OCI-LY7 (cell line): ENCODE measurements at regions not wholly inside any gene's neighbourhood (a gene's known extent, or its start where the extent isn't known, plus 50 kb on each side); places are given as distances from the start of the nearest gene placed in this dataset.

ENCODE experiments used
- BruUV-seq: library from RNA; stranded (reverse); fragments of 400-500 nt; replicated peaks from 2 replicates; lab custom pipeline; 2021; lab: Mats Ljungman, UMichigan
- CTCF ChIA-PET: fragments of 300-600 bp; sonication (Branson Sonifier 250); formaldehyde crosslinking; loops from one replicate; lab custom pipeline; 2022; ENCODE audit warnings: antibody characterized with exemption; ENCODE audit not compliant: unreplicated experiment; lab: Charles Lee
- POLR2A ChIA-PET: fragments of 300-600 bp; sonication (Branson Sonifier 250); formaldehyde crosslinking; loops from one replicate; lab custom pipeline; 2022; ENCODE audit warnings: antibody characterized with exemption; lab: Charles Lee
- DNase-seq: peaks from one replicate; pipeline ENCODE4 v3.0.0-alpha.2; 2015; ENCODE audit warnings: low spot score
- H2AFZ ChIP-seq: fragments of 200-600 bp; sonication (generic), shearing (Covaris generic); 2 replicates; pipeline ENCODE4 v1.6.1; 2014; ENCODE audit warnings: mild to moderate bottlenecking, antibody characterized with exemption, low read length, moderate library complexity
- H3K27ac ChIP-seq: fragments of 200-600 bp; sonication (generic); 2 replicates; pipeline ENCODE4 v1.5.1; 2014; ENCODE audit warnings: mixed run types, low read depth, mild to moderate bottlenecking, moderate library complexity, low read length, inconsistent platforms; ENCODE audit not compliant: poor library complexity, severe bottlenecking
- H3K36me3 ChIP-seq: fragments of 200-600 bp; sonication (generic); 2 replicates; pipeline ENCODE4 v1.6.1; 2014; ENCODE audit warnings: mild to moderate bottlenecking, antibody characterized with exemption, low read length, moderate library complexity, mixed read lengths; ENCODE audit not compliant: insufficient read depth
- H3K4me1 ChIP-seq: fragments of 200-600 bp; sonication (generic); 2 replicates; pipeline ENCODE4 v1.5.1; 2014; ENCODE audit warnings: mild to moderate bottlenecking, low read length; ENCODE audit not compliant: insufficient read depth, poor library complexity, severe bottlenecking
- H3K4me2 ChIP-seq: fragments of 200-600 bp; sonication (generic); 2 replicates; pipeline ENCODE4 v1.6.1; 2014; ENCODE audit warnings: mild to moderate bottlenecking, low read length
- H3K4me3 ChIP-seq: fragments of 200-600 bp; sonication (generic); 2 replicates; pipeline ENCODE4 v1.5.1; 2014; ENCODE audit warnings: mild to moderate bottlenecking, low read depth, low read length; ENCODE audit not compliant: poor library complexity, severe bottlenecking
- H3K79me2 ChIP-seq: fragments of 200-600 bp; sonication (generic); 2 replicates; pipeline ENCODE4 v1.6.1; 2016; ENCODE audit warnings: low read depth, mild to moderate bottlenecking, low read length, moderate library complexity, mixed read lengths; ENCODE audit not compliant: insufficient read depth
- H3K9me2 ChIP-seq: fragments of 200-600 bp; sonication (generic); 2 replicates; pipeline ENCODE4 v1.6.1; 2016; ENCODE audit warnings: mild to moderate bottlenecking, low read length, mixed read lengths; ENCODE audit not compliant: insufficient read depth
- H3K9me3 ChIP-seq: fragments of 200-600 bp; sonication (generic); 2 replicates; pipeline ENCODE4 v1.6.1; 2014; ENCODE audit warnings: mild to moderate bottlenecking, mixed run types, low read length, mixed read lengths
- H4K20me1 ChIP-seq: fragments of 200-600 bp; sonication (generic); 2 replicates; pipeline ENCODE4 v1.6.1; 2014; ENCODE audit warnings: mild to moderate bottlenecking, antibody characterized with exemption, low read length, moderate library complexity, mixed read lengths; ENCODE audit not compliant: insufficient read depth
- EZH2phosphoT487 ChIP-seq: fragments of 200-600 bp; sonication (generic); IDR thresholded peaks from 2 replicates; pipeline ENCODE4 v1.6.1; 2018; ENCODE audit warnings: low read depth, borderline replicate concordance, mild to moderate bottlenecking, mixed run types, antibody characterized with exemption, low read length, moderate library complexity, mixed read lengths
- intact Hi-C: fragments of 100-400 bp; cut with micrococcal nuclease; formaldehyde crosslinking; loops from one replicate; pipeline ENCODE4 v1.10.0; 2022; ENCODE audit not compliant: unreplicated experiment
- TF ChIP-seq, protein P1 (sequence below): fragments of 200-600 bp; sonication (generic); conservative IDR thresholded peaks from 2 replicates; pipeline ENCODE4 v1.5.1; 2014; ENCODE audit warnings: mild to moderate bottlenecking, antibody characterized with exemption, low read length, moderate library complexity, mixed read lengths

- CTCF ChIA-PET = no interaction called here
- TF ChIP-seq, protein P1, sequence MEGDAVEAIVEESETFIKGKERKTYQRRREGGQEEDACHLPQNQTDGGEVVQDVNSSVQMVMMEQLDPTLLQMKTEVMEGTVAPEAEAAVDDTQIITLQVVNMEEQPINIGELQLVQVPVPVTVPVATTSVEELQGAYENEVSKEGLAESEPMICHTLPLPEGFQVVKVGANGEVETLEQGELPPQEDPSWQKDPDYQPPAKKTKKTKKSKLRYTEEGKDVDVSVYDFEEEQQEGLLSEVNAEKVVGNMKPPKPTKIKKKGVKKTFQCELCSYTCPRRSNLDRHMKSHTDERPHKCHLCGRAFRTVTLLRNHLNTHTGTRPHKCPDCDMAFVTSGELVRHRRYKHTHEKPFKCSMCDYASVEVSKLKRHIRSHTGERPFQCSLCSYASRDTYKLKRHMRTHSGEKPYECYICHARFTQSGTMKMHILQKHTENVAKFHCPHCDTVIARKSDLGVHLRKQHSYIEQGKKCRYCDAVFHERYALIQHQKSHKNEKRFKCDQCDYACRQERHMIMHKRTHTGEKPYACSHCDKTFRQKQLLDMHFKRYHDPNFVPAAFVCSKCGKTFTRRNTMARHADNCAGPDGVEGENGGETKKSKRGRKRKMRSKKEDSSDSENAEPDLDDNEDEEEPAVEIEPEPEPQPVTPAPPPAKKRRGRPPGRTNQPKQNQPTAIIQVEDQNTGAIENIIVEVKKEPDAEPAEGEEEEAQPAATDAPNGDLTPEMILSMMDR = no peak
- no peak for TF ChIP-seq EZH2phosphoT487
- H3K4me2 ChIP-seq = no peak overlapping the region
- no peak overlapping the region for H3K4me3 ChIP-seq
- DNase-seq = no peak
- no peak overlapping the region for H3K27ac ChIP-seq
- BruUV-seq = no TSS peak
- no peak overlapping the region for H2AFZ ChIP-seq
- H3K4me1 ChIP-seq = no peaks in the 10 kb centered on the region
- POLR2A ChIA-PET = no interaction called here
- no peaks in the 10 kb centered on the region for H3K9me2 ChIP-seq
- no peaks in the 10 kb centered on the region for H3K79me2 ChIP-seq
- no peaks in the 10 kb centered on the region for H3K9me3 ChIP-seq
- H4K20me1 ChIP-seq = no peaks in the 10 kb centered on the region
- intact Hi-C loops = no loop called here
- no peaks in the 10 kb centered on the region for H3K36me3 ChIP-seq
Measured at GRCh38 chr6:163878698-163879097, 464.2 kb downstream of the QKI start.

DNA sequence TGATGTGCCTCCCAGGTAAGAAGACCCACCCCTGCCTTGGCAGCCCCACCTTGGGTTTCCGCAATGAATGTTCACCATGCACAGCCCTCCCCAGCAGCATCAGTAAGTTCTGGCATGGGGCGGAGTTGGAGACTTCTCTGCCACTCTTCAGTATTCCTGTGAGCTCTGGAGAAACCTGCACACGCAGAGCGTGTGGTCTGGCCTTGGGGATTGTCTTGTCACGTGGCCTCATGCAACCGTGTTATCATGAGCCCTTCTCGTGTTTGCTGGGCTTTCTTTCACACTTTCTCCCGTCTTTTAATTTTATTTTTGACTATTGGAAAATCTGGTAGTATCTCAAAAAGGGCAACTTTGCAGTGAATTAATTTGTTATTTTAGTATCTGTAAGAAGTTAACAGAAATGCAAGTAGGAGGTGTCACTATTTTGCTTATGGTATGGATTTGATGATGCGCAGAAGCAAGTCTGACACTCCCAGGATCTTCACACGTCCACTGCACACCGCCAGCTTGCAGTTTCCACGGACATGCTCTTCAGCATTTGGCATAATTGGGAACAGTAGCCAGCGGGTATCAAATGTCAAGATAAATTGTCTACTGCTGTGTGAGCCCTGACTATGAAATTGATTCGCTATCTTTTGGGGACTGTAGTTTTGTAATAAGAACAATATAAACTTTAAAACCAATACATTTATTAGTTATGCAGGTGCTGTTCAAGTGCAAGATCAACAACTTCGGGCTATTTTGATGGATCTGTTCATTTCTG, 463.5 kb downstream of the QKI start:
- intact Hi-C loops = no loop called here
- no peak overlapping the region for H3K27ac ChIP-seq
- H3K9me2 ChIP-seq = no peaks in the 10 kb centered on the region
- H3K9me3 ChIP-seq = no peaks in the 10 kb centered on the region
- POLR2A ChIA-PET = interaction anchor here (0.6 kb wide), 1 partner anchor 66 kb away, joined by 3 read pairs; no protein-coding TSS in a partner anchor
- CTCF ChIA-PET = no interaction called here
- H3K36me3 ChIP-seq = no peaks in the 10 kb centered on the region
- no peaks in the 10 kb centered on the region for H3K4me1 ChIP-seq
- BruUV-seq = no TSS peak
- no peaks in the 10 kb centered on the region for H4K20me1 ChIP-seq
- DNase-seq = no peak
- no peak overlapping the region for H2AFZ ChIP-seq
- no peaks in the 10 kb centered on the region for H3K79me2 ChIP-seq
- no peak overlapping the region for H3K4me2 ChIP-seq
- TF ChIP-seq EZH2phosphoT487 = no peak
- TF ChIP-seq, protein P1 = no peak
- H3K4me3 ChIP-seq = no peak overlapping the region

- DNase-seq = no peak
- no peaks in the 10 kb centered on the region for H3K36me3 ChIP-seq
- TF ChIP-seq, protein P1 = no peak
- TF ChIP-seq EZH2phosphoT487 = no peak
- H3K27ac ChIP-seq = no peak overlapping the region
- H3K9me3 ChIP-seq = no peaks in the 10 kb centered on the region
- ChIA-PET POLR2A (interaction anchor here (0.7 kb wide), 1 partner anchor 15 kb away, joined by 3 read pairs; no protein-coding TSS in a partner anchor), CTCF (no interaction called here)
- H3K4me2 ChIP-seq = no peak overlapping the region
- H3K4me3 ChIP-seq = no peak overlapping the region
- no peaks in the 10 kb centered on the region for H3K79me2 ChIP-seq
- intact Hi-C loops = no loop called here
- no peaks in the 10 kb centered on the region for H3K4me1 ChIP-seq
- BruUV-seq = no TSS peak
- no peaks in the 10 kb centered on the region for H3K9me2 ChIP-seq
- H2AFZ ChIP-seq = no peak overlapping the region
- no peaks in the 10 kb centered on the region for H4K20me1 ChIP-seq
Measured at GRCh38 chr6:163876391-163876790, 461.9 kb downstream of the QKI start.
